CD14-positive monocyte (primary cell): ENCODE measurements at regions not wholly inside any gene's neighbourhood (a gene's known extent, or its start where the extent isn't known, plus 50 kb on each side); places are given as distances from the start of the nearest gene placed in this dataset.
"Not testable (repeated sequence)": the region's sequence is repeated elsewhere in the genome, so short reads cannot be mapped to it uniquely, and the experiment has no call there.

Experiments used
- DNase-seq, 3 donors: peaks; one replicate each; pipeline ENCODE4 v3.0.0-alpha.2; 2011 to 2022
- H2AFZ ChIP-seq: 2 replicates; pipeline ENCODE4 v1.6.0; 2012; ENCODE audit warnings: mild to moderate bottlenecking, low read depth, low read length, inconsistent platforms; ENCODE audit not compliant: insufficient read depth, poor library complexity, severe bottlenecking
- H3K27ac ChIP-seq, 2 donors: 1 replicate in 1 of 2; 2 replicates in 1 of 2; pipeline ENCODE4 v1.5.1; 2012 to 2013; ENCODE audit warnings: low read length in 2 of 2, control low read depth in 1 of 2, inconsistent platforms in 1 of 2, low read depth in 1 of 2, mild to moderate bottlenecking in 1 of 2
- H3K27me3 ChIP-seq, 2 donors: one replicate each; pipeline versions ENCODE4 v1.6.0 to v1.6.1; 2011 to 2013; ENCODE audit warnings: low read length in 2 of 2; ENCODE audit not compliant: control insufficient read depth in 2 of 2, insufficient read depth in 2 of 2
- H3K36me3 ChIP-seq, 2 donors: replicated peaks in 1 of 2; 1 replicate in 1 of 2; 2 replicates in 1 of 2; pipeline versions ENCODE4 v1.5.1 to v1.6.1; 2012 to 2013; ENCODE audit warnings: low read length in 2 of 2, control low read depth in 1 of 2, inconsistent platforms in 1 of 2, mild to moderate bottlenecking in 1 of 2; ENCODE audit not compliant: insufficient read depth in 2 of 2, control insufficient read depth in 1 of 2
- H3K4me1 ChIP-seq, 2 donors: 1 replicate in 1 of 2; 2 replicates in 1 of 2; pipeline versions ENCODE4 v1.5.1 to v1.6.1; 2012 to 2013; ENCODE audit warnings: low read length in 2 of 2, control low read depth in 1 of 2, inconsistent platforms in 1 of 2, mild to moderate bottlenecking in 1 of 2, moderate library complexity in 1 of 2; ENCODE audit not compliant: insufficient read depth in 2 of 2, control insufficient read depth in 1 of 2
- H3K4me2 ChIP-seq: replicated peaks from 2 replicates; pipeline ENCODE3; 2012; ENCODE audit warnings: low read length, moderate library complexity, mild to moderate bottlenecking; ENCODE audit not compliant: poor library complexity, severe bottlenecking; ENCODE audit errors: extremely low read depth
- H3K4me3 ChIP-seq, 3 experiments: fragments of 200-600 bp in 1 of 3; sonication (generic) in 1 of 3; replicated peaks in 1 of 3; 1 replicate in 2 of 3; 2 replicates in 1 of 3; pipeline ENCODE4 v1.5.1; 2011 to 2013; ENCODE audit warnings: low read length in 3 of 3, mild to moderate bottlenecking in 3 of 3, control low read depth in 2 of 3, low read depth in 2 of 3, inconsistent platforms in 1 of 3, moderate library complexity in 1 of 3
- H3K79me2 ChIP-seq: 2 replicates; pipeline ENCODE4 v1.6.0; 2012; ENCODE audit warnings: mild to moderate bottlenecking, control low read depth, inconsistent platforms, low read length, moderate library complexity; ENCODE audit not compliant: insufficient read depth
- H3K9ac ChIP-seq: 2 replicates; pipeline ENCODE4 v1.6.0; 2017; ENCODE audit warnings: low read length, mild to moderate bottlenecking; ENCODE audit not compliant: insufficient read depth, poor library complexity, severe bottlenecking
- H3K9me3 ChIP-seq, 2 donors: replicated peaks in 1 of 2; 1 replicate in 1 of 2; 2 replicates in 1 of 2; pipeline versions ENCODE4 v1.5.1 to v1.6.1; 2012 to 2013; ENCODE audit warnings: low read length in 2 of 2, control low read depth in 1 of 2; ENCODE audit not compliant: control insufficient read depth in 1 of 2, insufficient read depth in 1 of 2
- H4K20me1 ChIP-seq: 2 replicates; pipeline ENCODE4 v1.6.0; 2012; ENCODE audit warnings: mild to moderate bottlenecking, low read length, control low read depth, moderate library complexity; ENCODE audit not compliant: insufficient read depth
- H3K27ac Mint-ChIP-seq, 7 donors: one replicate each; pipeline ENCODE4 v1.8.0; 2020; ENCODE audit warnings: mild to moderate bottlenecking in 7 of 7, mixed read lengths in 7 of 7, moderate library complexity in 6 of 7, inconsistent platforms in 2 of 7
- H3K27me3 Mint-ChIP-seq, 3 donors: one replicate each; pipeline ENCODE4 v1.8.0; 2021 to 2022; ENCODE audit warnings: low read depth in 3 of 3, mild to moderate bottlenecking in 3 of 3, mixed read lengths in 3 of 3, moderate library complexity in 3 of 3, inconsistent platforms in 1 of 3
- H3K36me3 Mint-ChIP-seq, 2 donors: one replicate each; pipeline ENCODE4 v1.8.0; 2020; ENCODE audit warnings: mixed read lengths in 2 of 2, inconsistent platforms in 1 of 2, mild to moderate bottlenecking in 1 of 2
- H3K4me1 Mint-ChIP-seq: one replicate; pipeline ENCODE4 v1.8.0; 2020; ENCODE audit warnings: mild to moderate bottlenecking, mixed read lengths
- H3K4me3 Mint-ChIP-seq, 2 donors: one replicate each; pipeline ENCODE4 v1.8.0; 2020; ENCODE audit warnings: mild to moderate bottlenecking in 2 of 2, mixed read lengths in 2 of 2, moderate library complexity in 1 of 2
- H3K9me3 Mint-ChIP-seq, 7 donors: one replicate each; pipeline ENCODE4 v1.8.0; 2020 to 2022; ENCODE audit warnings: mixed read lengths in 7 of 7, mild to moderate bottlenecking in 6 of 7, moderate library complexity in 6 of 7, inconsistent platforms in 2 of 7
- WGBS: methylation state at CpG from one replicate; pipeline ENCODE4 v1.1.5; 2013; ENCODE audit warnings: missing lambda C conversion rate; ENCODE audit not compliant: insufficient coverage; 5-methylcytosine and 5-hydroxymethylcytosine counted together
- intact Hi-C, 2 donors: fragments of 100-400 bp; cut with micrococcal nuclease; formaldehyde crosslinking; loops; one replicate each; pipeline versions ENCODE4 v1.15.0 to v1.15.1; 2023
- TF ChIP-seq, protein P1 (sequence below): fragments of 200-600 bp; IDR thresholded peaks from one replicate; pipeline ENCODE4 v1.8.0; 2022; ENCODE audit warnings: antibody characterized with exemption, mild to moderate bottlenecking

DNA sequence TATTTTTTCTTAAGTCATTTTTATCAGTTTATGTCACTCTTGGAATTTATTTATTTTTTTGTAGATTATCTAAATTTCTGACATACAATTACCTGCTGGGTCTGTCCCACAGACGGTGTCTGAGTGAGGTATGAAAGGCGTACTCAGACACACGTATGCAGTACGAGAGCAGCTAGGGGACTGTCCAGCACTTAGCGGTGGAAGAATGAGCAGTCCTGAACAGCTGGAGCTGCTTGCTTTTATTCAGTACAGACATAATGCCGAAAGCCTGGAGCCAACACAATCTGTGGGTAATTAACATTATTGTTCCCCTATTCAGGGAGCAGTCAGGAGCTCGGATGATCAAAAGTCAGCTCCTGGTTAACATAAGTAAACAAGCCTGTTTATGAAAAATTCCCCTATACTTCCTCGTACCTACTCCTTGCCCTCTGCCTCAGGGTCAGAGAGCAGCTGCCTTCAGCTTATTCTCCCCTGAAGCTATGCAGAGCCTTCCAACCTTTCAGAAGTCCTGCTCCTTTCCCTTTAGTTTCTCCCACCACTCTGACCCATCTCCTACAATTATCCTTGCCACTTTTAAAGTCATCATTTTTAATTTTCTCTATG, 488.0 kb upstream of the POM121L12 start:
- no peak overlapping the region for H3K4me3 ChIP-seq
- H3K36me3 Mint-ChIP-seq = no peaks in the 10 kb centered on the region
- DNase-seq = no peak
- H3K9ac ChIP-seq = no peak overlapping the region
- no peaks in the 10 kb centered on the region for H3K79me2 ChIP-seq
- H4K20me1 ChIP-seq = no peaks in the 10 kb centered on the region
- no peak overlapping the region for H2AFZ ChIP-seq
- no peak overlapping the region for H3K27ac Mint-ChIP-seq
- H3K4me2 ChIP-seq = no peak overlapping the region
- H3K9me3 ChIP-seq = peaks cover 0 to 5% of the 10 kb centered on the region in 2 donors
- H3K27me3 Mint-ChIP-seq = peaks cover 0 to 3% (median 2%) of the 10 kb centered on the region in 3 donors
- peaks cover 1 to 8% (median 2%) of the 10 kb centered on the region in 7 donors for H3K9me3 Mint-ChIP-seq
- H3K4me3 Mint-ChIP-seq = no peak overlapping the region
- H3K4me1 ChIP-seq = no peaks in the 10 kb centered on the region
- H3K27ac ChIP-seq = no peak overlapping the region
- intact Hi-C loops = no loop called here
- H3K27me3 ChIP-seq = no peaks in the 10 kb centered on the region
- H3K36me3 ChIP-seq = no peaks in the 10 kb centered on the region
- H3K4me1 Mint-ChIP-seq = no peaks in the 10 kb centered on the region
- TF ChIP-seq, protein P1, sequence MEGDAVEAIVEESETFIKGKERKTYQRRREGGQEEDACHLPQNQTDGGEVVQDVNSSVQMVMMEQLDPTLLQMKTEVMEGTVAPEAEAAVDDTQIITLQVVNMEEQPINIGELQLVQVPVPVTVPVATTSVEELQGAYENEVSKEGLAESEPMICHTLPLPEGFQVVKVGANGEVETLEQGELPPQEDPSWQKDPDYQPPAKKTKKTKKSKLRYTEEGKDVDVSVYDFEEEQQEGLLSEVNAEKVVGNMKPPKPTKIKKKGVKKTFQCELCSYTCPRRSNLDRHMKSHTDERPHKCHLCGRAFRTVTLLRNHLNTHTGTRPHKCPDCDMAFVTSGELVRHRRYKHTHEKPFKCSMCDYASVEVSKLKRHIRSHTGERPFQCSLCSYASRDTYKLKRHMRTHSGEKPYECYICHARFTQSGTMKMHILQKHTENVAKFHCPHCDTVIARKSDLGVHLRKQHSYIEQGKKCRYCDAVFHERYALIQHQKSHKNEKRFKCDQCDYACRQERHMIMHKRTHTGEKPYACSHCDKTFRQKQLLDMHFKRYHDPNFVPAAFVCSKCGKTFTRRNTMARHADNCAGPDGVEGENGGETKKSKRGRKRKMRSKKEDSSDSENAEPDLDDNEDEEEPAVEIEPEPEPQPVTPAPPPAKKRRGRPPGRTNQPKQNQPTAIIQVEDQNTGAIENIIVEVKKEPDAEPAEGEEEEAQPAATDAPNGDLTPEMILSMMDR = no peak
- WGBS = 98% methylated on average over 8 of the region's 8 CpGs

DNA sequence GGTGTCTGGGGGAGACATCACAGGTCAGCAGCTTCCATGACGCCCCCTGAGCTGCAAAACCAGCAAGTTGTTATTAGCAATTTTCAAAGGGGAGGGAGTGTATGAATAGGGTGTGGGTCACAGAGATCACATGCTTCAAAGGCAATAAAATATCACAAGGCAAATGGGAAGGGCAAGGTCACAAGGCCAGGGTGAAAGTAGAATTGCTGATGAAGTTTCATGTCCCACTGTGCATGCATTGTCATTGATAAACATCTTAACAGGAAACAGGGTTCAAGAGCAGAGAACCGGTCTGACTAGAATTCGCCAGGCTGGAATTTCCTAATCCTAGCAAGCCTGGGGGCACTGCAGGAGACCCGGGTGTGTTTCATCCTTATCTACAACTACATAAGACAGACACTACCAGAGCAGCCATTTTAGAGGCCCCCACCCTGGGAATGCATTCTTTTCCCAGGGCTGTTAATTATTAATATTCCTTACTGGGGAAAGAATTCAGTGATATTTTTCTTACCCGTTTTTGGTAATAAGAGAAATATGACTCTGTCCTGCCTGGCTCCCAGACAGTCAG, 494.2 kb upstream of the POM121L12 start:
- peaks cover 0 to 14% (median 2%) of the 10 kb centered on the region in 7 donors for H3K9me3 Mint-ChIP-seq
- H3K27me3 Mint-ChIP-seq, intact Hi-C loops: not testable (repeated sequence)

More for the DNA sequence above, 494.2 kb upstream of the POM121L12 start:
- WGBS = 70% methylated on average over 3 of the region's 5 CpGs
- not testable (repeated sequence) for H3K27ac ChIP-seq, H3K36me3 Mint-ChIP-seq, H4K20me1 ChIP-seq, H3K27ac Mint-ChIP-seq, H3K36me3 ChIP-seq, H3K4me1 Mint-ChIP-seq, H3K4me2 ChIP-seq, DNase-seq, H2AFZ ChIP-seq, H3K27me3 ChIP-seq, H3K79me2 ChIP-seq, H3K4me3 ChIP-seq, H3K4me1 ChIP-seq, H3K4me3 Mint-ChIP-seq, H3K9me3 ChIP-seq, H3K9ac ChIP-seq
